ENCODE measurements at regions not wholly inside any gene's neighbourhood (a gene's known extent, or its start where the extent isn't known, plus 50 kb on each side); places are given as distances from the start of the nearest gene placed in this dataset.

DNA sequence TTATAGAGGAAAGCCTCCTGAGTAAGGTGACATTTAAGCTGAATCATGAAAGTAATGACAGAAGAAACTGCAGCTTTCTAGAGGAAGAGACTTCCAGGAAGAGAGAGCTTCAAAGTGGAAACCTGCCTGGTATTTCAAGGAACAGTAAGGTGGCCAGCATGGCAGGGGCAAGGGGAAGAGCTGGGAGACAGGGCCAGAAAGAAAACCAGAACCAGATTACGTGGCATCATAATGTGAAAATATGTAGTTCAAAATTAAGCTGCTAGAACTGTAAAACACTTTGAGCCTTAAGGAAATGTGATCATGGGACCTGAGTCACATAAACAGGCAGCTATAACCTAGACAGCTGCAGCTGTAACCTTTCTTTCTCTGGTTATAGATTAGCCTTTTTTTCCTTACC is 238.0 kb upstream of the FOXK1 start:
- Histone ChIP-seq H3K9me3 (ENCODE audit: low read length) (no peaks in the 10 kb centered on the region), H3K4me3 (ENCODE audit: low read depth, low read length, poor library complexity, severe bottlenecking) (no peak overlapping the region), H3K4me1 (ENCODE audit: insufficient read depth, low read length, poor library complexity, severe bottlenecking) (no peaks in the 10 kb centered on the region), H2AFZ (ENCODE audit: low read length) (no peak overlapping the region), H3K4me2 (ENCODE audit: low read length) (no peak overlapping the region), H4K20me1 (ENCODE audit: insufficient read depth, low read length) (no peaks in the 10 kb centered on the region), H3K79me2 (ENCODE audit: insufficient read depth, low read depth, low read length) (no peaks in the 10 kb centered on the region), H3K36me3 (ENCODE audit: insufficient read depth, low read length) (no peaks in the 10 kb centered on the region), H3K27ac (ENCODE audit: low read depth, low read length, poor library complexity, severe bottlenecking) (no peak overlapping the region), H3K9me2 (ENCODE audit: insufficient read depth, low read length) (no peaks in the 10 kb centered on the region)
- ChIA-PET POLR2A (interaction anchor here (0.6 kb wide), 2 partner anchors 408 to 891 kb away, joined by 4 read pairs; no protein-coding TSS in a partner anchor), CTCF (ENCODE audit: unreplicated experiment) (no interaction called here)
- no TSS peak for BruUV-seq (replicated peaks)
- intact Hi-C loops (cut with micrococcal nuclease; ENCODE audit: unreplicated experiment) = no loop called here
- TF ChIP-seq, protein P1, sequence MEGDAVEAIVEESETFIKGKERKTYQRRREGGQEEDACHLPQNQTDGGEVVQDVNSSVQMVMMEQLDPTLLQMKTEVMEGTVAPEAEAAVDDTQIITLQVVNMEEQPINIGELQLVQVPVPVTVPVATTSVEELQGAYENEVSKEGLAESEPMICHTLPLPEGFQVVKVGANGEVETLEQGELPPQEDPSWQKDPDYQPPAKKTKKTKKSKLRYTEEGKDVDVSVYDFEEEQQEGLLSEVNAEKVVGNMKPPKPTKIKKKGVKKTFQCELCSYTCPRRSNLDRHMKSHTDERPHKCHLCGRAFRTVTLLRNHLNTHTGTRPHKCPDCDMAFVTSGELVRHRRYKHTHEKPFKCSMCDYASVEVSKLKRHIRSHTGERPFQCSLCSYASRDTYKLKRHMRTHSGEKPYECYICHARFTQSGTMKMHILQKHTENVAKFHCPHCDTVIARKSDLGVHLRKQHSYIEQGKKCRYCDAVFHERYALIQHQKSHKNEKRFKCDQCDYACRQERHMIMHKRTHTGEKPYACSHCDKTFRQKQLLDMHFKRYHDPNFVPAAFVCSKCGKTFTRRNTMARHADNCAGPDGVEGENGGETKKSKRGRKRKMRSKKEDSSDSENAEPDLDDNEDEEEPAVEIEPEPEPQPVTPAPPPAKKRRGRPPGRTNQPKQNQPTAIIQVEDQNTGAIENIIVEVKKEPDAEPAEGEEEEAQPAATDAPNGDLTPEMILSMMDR (conservative IDR thresholded peaks at IDR 0.05; ENCODE audit: low read length) = no peak
- TF ChIP-seq EZH2phosphoT487 (IDR thresholded peaks at IDR 0.05; ENCODE audit: borderline replicate concordance, low read depth, low read length) = no peak
- no peak for DNase-seq (ENCODE audit: low spot score)

DNA sequence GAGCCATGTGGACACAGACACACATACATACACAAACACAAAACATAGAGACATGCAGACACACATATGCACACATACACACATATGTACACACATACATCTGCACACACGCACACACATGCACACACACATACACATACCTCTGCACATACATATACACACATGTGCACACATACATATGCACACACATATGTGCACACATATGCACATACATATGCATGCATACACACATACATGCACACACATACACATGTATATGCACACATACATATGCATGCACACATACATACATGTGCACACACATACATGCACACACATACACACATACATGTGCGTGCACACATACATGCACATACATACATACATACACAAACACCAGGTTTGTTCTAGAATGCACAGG is 236.3 kb upstream of the FOXK1 start:
- ChIA-PET POLR2A (interaction anchor here (0.8 kb wide), 1 partner anchor 1285 kb away, joined by 4 read pairs; no protein-coding TSS in a partner anchor), CTCF (ENCODE audit: unreplicated experiment) (no interaction called here)
- intact Hi-C loops (cut with micrococcal nuclease; ENCODE audit: unreplicated experiment) = no loop called here
- no peak for DNase-seq (ENCODE audit: low spot score)
- Histone ChIP-seq H3K9me3 (ENCODE audit: low read length) (no peaks in the 10 kb centered on the region), H2AFZ (ENCODE audit: low read length) (no peak overlapping the region), H3K36me3 (ENCODE audit: insufficient read depth, low read length) (no peaks in the 10 kb centered on the region), H3K4me3 (ENCODE audit: low read depth, low read length, poor library complexity, severe bottlenecking) (no peak overlapping the region), H3K79me2 (ENCODE audit: insufficient read depth, low read depth, low read length) (no peaks in the 10 kb centered on the region), H4K20me1 (ENCODE audit: insufficient read depth, low read length) (no peaks in the 10 kb centered on the region), H3K27ac (ENCODE audit: low read depth, low read length, poor library complexity, severe bottlenecking) (no peak overlapping the region), H3K4me2 (ENCODE audit: low read length) (no peak overlapping the region), H3K4me1 (ENCODE audit: insufficient read depth, low read length, poor library complexity, severe bottlenecking) (no peaks in the 10 kb centered on the region), H3K9me2 (ENCODE audit: insufficient read depth, low read length) (no peaks in the 10 kb centered on the region)
- TF ChIP-seq, protein P1 (conservative IDR thresholded peaks at IDR 0.05; ENCODE audit: low read length) = no peak
- TF ChIP-seq EZH2phosphoT487 (IDR thresholded peaks at IDR 0.05; ENCODE audit: borderline replicate concordance, low read depth, low read length) = no peak
- BruUV-seq (replicated peaks) = no TSS peak

DNA sequence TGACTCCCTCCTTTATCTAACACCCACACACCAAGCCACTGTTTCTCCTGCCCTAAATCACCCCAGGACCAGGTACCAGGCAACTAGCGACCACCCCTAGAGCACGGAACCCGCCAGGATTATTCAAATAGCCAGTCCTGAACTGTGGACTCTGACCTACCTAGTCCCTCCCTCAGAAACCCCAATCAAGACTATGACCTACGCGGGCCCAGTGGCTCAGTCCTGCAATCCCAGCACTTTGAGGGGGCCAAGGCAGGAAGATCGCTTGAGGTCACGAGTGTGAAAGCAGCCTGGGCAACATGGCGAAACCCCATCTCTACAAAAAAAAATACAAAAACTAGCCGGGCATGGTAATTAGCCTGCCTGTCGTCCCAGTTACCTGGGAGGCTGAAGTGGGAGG is 232.8 kb upstream of the FOXK1 start:
- Histone ChIP-seq H3K36me3 (ENCODE audit: insufficient read depth, low read length) (no peaks in the 10 kb centered on the region), H3K9me3 (ENCODE audit: low read length) (no peaks in the 10 kb centered on the region), H2AFZ (ENCODE audit: low read length) (no peak overlapping the region), H3K4me1 (ENCODE audit: insufficient read depth, low read length, poor library complexity, severe bottlenecking) (no peaks in the 10 kb centered on the region), H3K4me3 (ENCODE audit: low read depth, low read length, poor library complexity, severe bottlenecking) (no peak overlapping the region), H3K9me2 (ENCODE audit: insufficient read depth, low read length) (no peaks in the 10 kb centered on the region), H3K27ac (ENCODE audit: low read depth, low read length, poor library complexity, severe bottlenecking) (no peak overlapping the region), H3K4me2 (ENCODE audit: low read length) (no peak overlapping the region), H3K79me2 (ENCODE audit: insufficient read depth, low read depth, low read length) (no peaks in the 10 kb centered on the region), H4K20me1 (ENCODE audit: insufficient read depth, low read length) (no peaks in the 10 kb centered on the region)
- no TSS peak for BruUV-seq (replicated peaks)
- ChIA-PET POLR2A (no interaction called here), CTCF (ENCODE audit: unreplicated experiment) (no interaction called here)
- TF ChIP-seq EZH2phosphoT487 (IDR thresholded peaks at IDR 0.05; ENCODE audit: borderline replicate concordance, low read depth, low read length) = no peak
- TF ChIP-seq, protein P1 (conservative IDR thresholded peaks at IDR 0.05; ENCODE audit: low read length) = no peak
- no peak for DNase-seq (ENCODE audit: low spot score)
- intact Hi-C loops (cut with micrococcal nuclease; ENCODE audit: unreplicated experiment) = no loop called here
